ENCODE measurements at regions not wholly inside any gene's neighbourhood (a gene's known extent, or its start where the extent isn't known, plus 50 kb on each side); places are given as distances from the start of the nearest gene placed in this dataset.

DNA sequence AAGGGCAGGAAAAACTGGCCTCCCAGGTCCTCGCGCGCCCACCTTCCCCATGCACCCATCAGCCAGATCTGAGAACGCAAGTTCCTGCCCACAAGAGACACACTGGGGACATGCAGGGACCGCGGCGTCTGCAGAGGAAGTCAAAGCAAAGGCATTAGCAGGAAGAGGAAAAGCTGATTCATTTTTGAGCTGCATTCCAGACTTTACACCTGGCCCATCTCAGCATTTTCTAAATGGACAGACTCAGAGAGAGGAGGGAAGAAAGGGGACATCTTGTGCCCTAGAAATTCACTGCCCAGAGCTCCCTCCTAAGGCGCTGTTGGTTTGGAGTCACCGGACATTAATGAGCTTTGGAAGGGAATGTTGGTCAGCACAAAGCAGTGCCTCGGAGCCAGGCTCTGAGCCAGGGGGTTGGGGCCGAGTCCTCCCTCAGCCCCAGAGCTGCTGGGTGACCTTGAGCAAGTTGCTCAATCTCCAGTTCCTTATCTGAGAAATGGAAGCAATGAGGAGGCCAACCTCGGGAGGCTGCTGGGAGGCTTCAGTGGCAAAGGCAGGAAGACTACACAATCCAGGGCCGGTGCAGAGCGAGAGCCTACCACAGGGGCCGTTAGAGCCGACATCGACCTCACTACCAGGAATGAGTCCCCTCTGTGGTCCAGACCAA lies 150.5 kb upstream of the IQSEC1 start:
- DNase-seq: no peak

DNA sequence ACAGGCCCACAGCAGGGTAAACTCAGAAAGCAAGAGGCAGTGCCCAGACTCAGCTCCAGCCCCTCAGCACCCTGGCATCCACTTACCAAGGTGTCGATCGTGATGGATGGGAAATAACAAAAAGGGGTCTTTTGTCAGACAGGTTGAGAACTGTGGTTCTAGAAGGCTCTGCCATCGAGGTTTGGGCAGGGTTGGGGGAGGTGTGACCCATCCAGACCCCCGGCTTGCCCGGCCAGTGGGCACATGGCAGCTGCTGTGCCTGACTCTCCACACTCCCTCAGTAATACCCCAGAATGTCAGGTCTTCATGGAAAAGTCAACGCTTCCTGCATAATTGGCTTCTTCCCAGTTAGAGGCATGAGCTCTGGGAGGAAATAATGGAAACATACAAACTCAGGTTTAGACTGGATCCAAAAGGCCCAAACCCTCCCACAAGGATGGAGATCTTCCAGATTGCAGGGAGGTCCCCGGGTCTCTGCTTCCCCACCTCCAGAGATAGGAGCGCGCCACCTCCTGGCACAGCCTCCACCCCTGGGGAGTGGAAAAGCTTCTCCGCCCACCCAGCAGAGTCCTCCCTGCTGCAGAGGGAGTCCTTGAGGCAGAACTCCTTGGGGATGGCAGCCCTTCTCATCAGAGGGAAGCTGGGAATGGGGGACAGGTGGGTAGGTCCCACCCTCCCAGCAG lies 149.8 kb upstream of the IQSEC1 start:
- no peak for DNase-seq

DNA sequence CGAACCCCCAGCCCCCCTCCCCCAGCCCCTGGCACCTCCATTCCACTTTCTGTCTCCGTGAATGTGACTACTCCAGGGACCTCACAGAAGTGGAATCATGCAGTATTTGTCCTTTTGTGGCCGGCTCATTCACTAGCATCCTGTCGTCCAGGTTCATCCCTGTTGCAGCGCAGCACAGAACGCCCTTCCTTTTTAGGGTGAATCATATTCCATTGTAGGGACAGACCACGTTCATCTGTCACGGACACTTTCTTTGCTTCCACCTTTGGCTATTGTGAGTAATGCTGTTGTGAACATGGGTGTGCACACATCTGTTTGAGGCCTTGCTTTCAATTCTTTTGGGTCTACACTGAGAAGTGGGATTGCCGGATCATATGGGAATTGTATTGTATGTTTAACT lies 148.9 kb upstream of the IQSEC1 start:
- no peak for DNase-seq

DNA sequence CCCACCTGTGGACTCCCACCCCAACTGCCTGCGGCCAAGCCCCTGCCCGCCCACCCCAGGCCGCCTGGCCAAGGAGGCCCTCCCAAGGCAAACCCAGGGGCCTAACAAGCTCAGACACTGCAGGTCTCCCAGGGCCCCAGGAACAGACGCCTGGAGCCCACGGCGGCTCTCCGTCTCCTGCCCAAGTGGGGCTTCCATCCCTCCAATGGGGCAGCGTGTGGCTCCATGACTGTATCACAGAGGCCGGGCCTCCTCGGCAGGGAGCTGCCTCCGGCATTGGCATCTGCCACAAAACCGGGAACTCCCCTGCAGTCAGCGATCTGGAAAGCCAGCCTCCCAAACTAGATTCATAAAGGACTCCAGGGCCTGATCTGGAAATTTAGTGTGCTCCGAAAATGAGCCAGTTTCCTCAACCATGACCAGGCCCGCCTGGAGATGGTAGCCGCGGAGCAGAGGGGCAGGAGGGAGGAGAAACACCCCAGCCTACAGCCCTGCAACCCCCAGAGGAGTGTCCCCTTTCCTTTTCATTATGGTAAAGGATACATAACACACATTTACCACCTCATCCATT lies 148.3 kb upstream of the IQSEC1 start:
- no peak for DNase-seq

DNA sequence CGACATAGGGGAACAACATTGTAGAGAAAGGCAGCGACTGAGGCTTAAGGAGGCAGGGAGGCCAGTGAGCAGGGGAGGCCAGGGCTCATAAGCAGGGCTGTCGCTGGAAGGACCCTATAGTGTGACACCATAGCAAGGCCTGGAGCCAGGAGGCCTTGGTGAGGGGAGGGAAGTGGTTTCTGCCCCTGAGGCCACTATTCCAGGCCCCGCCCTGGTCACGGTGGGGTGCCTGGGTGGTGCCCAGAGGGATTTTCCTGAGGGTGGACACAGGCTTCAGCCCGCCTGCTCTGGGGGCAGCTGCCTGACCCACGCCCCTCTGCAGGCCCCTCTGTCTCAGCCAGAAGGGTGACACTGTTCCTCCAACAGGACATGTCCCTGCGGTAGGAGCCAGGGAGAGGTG lies 147.8 kb upstream of the IQSEC1 start:
- no peak for DNase-seq

DNA sequence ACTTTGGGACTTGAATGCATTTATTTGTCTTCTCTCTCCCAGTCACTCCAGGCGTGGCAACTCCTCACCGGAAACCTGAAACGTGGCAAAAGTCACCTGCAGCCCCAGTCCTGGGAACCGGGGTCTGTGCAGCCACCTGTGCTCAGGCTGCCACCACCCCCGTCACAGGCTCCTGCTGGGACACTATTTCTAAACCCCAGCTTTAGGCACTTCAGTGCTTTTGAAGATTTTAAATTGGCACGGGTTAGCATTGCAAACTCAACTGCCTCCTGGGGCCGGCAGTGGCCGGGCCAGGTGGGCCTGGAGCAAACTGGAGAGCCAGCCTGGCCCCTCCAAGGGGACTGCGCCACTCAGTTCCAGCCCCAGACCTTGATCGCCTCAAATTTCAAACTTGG lies 146.7 kb upstream of the IQSEC1 start:
- DNase-seq: no peak

DNA sequence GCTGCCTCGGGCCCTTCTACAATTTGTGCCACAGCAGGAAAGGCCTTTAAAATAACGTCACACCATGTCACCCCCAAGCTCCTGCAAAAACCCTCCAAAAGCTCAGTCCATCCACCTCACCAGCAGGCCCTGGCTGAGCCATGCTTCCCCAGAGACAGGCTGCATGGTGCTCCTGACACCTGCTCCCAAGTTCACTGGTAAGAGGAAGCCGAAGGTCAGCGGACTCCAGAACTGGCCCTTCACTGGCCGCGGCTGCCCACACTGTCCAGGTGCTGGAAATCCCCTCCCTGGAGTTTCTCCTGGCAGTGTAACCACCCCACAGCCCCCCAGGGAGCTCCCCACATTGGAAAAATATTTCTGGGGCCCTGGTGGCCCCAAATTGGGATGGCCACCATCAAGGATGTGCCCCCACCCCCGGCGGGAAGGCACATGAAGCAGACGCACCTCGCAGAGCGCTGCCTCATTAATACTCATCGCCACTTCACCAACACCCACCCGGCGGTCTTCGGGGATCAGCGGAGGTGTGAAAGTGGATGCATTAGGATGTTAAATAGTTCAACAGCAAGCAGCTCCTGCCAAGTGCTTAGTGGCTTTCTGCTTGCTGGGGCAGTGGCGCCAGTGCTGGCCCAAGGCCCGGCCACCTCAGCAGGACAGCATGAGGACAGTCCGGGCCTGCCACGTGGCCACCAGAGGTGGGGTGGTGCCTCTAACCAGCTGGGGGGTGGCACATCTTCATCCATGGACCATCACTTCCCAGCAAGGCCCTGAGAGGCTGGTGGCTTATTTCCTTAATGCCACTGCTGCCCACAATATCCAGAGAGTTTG lies 146.1 kb upstream of the IQSEC1 start:
- no peak for DNase-seq

DNA sequence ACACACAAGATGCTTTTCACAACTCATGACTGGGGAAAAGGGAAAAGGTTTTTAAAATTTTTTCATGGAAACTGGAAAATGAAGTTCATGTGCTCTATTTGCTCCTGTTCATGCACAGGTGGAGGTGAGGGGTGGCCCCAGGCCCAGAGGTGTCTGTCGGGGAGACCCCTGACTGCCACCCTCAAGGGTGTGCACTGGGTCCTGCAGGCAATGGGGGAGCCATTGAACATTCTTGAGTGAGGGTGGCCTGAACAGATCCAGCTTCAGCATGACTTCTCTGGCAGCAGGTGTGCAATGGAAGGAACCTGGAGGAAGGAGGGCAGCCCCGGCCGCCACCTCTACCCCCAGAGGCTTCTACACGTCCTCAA lies 145.3 kb upstream of the IQSEC1 start:
- DNase-seq: no peak

DNA sequence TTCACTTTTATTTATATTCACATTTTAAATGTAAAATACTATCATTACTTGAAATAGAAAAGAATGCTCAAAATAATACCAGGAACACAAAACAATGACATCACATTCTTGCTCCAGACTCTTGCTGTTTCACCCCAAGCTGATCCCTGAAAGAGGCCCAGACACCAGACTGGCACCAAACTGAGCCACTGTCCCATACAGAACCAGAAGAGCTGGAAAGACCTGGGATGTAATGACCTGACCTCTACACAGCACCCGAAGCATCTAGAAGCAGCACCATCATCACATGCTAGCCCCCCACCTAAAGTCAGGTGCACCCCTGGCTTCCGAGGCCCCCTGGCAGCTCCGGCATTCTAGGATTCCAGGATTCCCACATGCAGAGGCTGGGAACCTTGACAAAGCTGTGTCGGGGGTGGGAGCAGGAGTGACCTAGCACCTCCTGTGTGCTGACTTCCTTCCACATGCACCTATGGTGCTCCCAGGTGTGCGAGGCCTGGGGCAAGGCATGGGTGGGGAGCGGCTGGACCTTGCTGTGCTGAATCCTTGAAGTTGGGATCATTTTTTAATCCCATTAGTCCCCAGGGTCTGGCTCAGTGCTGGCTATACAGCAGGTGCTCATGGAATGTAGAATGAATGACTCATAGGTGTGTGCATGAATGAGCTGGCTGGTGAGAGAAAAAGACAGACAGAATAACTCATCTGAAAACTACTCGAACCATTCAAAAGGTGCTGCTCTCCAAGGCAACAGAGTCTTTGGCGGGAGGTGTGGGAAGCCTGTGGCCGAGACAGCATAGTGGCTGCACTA lies 144.7 kb upstream of the IQSEC1 start:
- no peak for DNase-seq

DNA sequence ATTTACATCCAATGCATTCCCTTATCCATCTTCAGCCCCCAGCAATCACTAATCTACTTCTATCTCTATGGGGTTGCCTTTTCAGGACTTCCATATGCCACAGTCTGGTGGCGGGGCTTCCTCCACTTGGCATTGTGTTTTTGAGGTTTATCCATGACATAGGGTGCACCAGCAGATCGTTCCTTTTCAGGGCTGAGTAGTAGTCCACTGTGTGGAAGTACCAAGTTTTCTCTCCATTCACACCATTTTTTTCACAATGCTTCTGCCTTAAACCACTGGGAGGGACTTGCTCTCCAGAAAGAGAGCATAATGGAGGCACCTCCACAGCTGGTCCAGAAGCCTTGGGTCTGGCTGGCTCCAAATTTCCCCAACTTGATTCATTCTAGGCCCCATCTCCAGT lies 144.0 kb upstream of the IQSEC1 start:
- DNase-seq: no peak

DNA sequence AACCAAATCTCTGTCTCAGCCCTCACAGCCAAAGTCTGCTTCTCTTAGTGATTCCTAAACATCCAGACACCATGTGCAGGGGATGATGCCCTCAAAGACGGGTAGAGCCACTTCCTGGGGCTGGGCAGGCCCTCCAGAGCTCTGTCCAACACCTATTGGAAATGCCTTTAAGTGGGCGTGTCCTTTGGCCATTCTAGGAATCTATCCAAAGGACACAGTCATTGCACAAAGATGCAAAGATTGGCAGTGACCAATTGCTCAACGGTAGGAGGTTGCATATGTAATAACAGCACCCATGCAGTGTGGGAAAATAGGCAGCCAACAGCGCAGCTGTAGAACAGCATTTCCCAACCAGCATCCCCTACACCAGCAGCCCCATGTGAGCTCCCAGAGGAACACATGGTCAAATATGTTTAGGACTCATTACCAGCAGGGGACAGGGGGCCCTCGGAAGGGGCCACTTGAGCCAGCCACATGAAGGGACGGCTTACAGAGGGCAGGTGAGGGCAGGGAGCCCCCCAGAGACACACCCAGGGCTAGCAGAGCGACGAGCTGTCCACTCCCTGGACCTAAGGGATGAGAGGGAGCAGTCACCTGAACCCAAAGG lies 142.8 kb upstream of the IQSEC1 start:
- DNase-seq: no peak

DNA sequence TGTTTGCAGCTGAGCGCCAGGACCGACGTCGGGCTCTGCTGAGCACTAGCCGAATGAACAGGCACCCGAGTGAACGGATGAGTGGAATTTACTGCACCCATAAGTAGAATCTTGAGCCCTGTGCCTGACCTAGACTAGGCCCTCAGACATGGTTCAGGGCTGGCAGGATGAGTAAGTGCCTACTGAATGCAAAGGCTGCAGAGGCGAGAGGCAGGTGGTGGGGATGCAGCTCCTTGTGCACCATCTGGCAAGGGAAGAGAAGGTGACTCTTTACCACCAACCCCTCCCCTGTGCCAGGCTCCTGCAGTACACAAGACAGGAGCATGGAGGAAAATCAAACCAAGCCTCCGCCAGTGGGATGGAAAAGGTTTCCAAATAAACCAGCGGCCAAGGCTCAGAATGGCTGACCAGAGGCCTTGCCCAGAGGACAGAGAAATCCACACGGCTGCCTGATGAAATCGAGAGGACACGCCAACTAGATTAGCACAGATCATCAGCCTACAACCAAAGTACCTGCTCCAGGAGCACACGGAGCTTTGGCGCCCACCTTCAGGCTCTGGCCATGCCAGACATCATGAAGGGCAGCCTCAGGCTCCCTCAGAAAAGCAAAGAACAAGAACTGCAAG lies 141.7 kb upstream of the IQSEC1 start:
- no peak for DNase-seq

DNA sequence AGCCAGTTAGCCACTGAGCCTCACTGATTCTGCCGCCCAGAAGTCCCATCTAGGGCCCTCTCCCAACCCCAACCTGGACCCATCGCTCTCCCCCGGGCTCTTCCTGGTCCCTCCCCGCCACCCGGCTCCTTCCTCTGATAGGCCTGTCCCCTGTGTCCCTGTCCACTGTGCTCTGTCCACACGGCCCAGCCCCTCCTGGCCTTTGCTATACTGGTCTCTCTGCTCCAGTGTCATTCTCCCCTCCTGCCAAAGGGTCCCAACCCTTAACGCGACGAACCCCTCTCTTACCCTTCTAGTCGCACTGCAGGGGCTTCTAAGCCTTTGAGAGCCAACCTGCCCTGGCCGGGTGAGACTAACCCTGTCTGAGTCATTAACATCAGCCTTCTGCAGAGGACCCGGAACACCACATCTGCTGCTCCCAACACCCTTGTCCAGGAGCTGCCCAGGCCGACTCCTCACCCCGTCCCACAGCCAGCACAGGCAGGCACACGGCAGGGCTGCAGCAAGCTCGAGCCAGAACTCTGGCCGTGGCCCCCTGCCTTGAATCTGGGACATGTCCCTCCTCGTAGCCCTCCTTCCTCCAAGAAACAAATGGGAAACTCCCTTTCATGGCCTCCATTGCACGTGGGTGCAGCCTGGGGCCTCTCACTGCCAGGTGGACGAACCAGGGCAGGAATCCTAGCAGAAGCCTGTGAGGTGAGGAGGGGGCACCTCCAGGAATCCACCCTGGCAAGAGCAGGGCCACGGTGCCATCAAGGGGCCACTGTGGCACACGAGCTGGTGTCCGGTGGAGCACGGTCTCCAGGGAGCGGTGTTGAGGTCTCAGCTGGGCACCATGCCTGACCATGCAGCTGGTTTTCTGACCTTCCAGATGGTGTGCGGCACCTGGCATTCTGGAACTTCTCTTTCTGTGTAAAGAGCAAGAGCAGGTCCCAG lies 140.9 kb upstream of the IQSEC1 start:
- DNase-seq: no peak

DNA sequence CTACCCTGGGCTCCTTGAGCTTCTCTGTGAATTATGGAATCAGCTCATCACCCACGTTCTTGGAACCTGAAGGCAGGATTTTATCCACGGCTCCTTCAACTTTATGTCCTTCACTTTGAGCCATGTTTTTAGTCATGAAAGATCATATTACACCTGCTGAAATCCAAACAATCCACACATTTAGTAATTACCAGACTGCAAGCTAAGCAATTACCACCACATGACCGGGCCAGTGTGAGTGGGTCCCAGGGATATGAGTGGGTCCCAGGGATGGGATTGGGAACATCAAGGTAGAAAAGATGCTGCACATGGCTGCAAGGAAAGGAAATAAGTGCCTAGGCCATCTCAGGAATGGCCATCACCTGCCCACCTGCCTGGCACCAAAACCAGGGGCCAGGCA lies 140.3 kb upstream of the IQSEC1 start:
- DNase-seq: no peak

DNA sequence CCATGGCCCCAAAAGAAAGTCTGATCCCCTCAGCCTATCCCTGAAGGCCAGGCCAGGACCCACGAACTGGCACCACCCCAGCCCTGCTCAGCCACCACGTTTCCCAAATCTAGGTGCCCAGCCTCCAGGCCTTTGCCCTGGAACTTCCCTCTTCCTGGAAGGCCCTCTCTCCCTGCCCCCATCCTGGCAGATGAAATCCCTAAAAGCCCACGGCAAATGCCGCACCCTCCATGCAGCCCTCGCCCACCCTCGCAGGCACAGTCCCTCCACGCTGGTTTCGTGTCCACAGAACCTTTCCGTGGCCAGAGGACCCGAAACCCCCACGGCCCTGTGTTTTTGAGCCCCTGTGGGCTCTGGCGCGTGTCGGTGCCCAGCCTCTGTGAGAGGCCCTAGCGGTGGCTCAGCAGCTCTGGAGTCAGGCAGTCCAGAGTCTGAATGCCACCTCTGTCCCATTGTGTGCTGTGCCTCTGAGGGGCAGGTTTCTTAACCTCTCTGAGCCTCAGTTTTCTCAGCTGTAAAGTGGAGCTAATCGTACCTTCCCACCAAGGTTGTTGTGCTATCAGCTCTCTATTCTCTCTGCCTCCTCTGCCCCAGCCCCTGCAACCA lies 138.5 kb upstream of the IQSEC1 start:
- no peak for DNase-seq

DNA sequence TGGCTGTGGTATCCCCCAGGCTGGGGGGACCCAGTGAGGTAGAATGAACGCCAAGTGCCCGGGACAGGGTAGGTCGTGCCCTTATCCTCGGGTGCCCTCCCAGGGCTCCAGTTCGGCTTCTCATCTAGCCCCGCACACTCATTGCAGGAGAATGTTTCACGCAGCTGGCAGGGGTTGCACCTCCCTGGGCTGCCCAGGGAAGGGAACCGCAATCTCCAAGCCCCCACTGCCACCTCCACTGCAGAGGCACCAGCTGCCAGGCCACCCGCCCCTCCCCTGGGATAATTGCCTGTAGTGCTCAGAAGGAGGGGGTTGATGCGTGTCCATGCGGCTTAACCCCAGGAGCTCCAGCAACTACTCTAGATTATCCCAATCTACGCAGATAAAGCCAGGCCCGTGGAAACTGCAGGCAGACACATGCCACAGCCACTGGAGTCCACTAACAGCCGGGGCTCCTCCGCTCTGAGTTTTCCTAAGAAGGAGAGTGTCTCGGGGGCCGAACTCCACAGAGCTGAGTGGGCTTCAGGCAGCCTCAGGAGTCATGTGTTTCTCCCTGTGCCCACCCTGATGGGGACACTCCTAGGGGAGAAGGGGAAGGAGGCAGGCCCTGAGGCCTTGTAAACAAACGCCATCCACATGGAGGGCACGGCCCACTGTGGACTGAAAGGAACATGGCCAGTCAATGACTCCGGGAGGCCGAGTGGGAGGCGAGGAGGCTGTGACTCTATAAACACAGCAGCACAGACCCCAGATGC lies 137.2 kb upstream of the IQSEC1 start:
- DNase-seq: no peak

DNA sequence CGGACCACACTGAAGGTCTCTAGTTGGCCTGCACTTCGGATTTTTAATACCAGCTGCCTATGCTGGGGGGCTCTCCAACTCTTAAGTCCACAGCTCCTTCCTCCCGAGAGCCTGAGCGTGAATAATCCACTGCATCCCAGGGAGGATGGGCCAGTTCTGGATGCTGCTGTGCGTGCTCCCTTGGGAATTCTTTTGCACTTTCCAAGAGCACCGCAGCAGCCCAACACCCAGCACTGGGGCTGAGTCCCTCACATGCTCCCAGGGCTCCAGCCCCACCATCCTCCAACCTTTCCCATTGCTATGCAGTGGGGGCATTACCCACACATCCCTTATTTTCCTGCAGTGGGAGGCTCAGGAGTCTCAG lies 136.4 kb upstream of the IQSEC1 start:
- DNase-seq: no peak

DNA sequence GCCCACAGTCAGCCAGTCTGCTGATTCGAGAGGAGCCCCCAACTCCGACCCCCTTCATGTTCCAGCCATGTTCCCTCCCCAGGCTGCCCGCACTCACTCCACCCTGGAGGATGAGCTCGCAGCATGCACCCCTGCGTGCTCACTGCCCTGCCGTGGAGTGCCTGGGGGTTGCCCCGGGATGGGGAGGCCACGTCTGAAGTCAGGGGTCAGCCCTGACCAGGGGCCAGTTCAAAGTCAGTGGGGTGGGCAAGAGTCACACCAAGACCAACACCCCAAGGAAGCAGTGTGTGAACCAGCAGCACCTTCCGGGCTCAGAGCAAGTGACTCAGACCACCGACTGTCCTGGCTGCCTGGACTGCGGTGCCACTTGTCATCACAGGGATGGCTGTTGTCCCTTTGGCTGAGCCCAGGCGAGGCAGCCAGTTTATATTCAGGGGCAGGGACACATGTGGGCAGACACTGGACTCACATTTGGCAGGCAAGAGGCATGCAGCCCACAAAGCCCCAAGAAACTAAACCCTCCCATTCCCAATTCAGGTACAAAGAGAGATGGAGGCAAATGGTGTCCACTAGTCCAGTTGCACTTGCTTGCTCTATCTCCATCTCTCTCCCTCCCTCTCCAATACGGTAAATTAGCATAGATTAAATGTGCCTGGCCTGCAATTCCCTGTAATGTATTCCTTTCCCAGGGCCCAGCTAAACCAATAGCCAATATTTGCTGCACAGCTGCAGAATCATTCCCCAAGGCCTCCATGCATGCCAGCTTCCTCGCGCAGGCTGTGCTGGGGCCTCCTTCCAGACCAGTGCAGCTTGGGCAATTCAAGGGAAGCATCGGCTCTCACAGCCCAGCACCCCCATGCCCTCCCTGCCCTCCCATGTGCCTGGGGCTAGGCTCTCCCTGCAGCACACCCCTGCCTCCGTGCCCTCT lies 135.7 kb upstream of the IQSEC1 start:
- no peak for DNase-seq

Measured in CD4-positive, alpha-beta T cell treated with Interleukin-6 for 4 hours (primary cell).